Testis (tissue), 2 donors: ENCODE measurements at regions not wholly inside any gene's neighbourhood (a gene's known extent, or its start where the extent isn't known, plus 50 kb on each side); places are given as distances from the start of the nearest gene placed in this dataset.

ENCODE experiments used
- CTCF ChIP-seq, 3 experiments: fragments of 450-650 bp in 2 of 3; fragments of 200-600 bp in 1 of 3; sonication (generic) in 1 of 3; IDR thresholded peaks; one replicate each; pipeline ENCODE4 v1.5.1; 2016 to 2019; ENCODE audit warnings: antibody characterized with exemption in 3 of 3, mild to moderate bottlenecking in 2 of 3, moderate library complexity in 1 of 3
- POLR2A ChIP-seq: fragments of 450-650 bp; IDR thresholded peaks from one replicate; pipeline ENCODE4 v1.6.1; 2017; ENCODE audit warnings: antibody characterized with exemption, mild to moderate bottlenecking, moderate library complexity

DNA sequence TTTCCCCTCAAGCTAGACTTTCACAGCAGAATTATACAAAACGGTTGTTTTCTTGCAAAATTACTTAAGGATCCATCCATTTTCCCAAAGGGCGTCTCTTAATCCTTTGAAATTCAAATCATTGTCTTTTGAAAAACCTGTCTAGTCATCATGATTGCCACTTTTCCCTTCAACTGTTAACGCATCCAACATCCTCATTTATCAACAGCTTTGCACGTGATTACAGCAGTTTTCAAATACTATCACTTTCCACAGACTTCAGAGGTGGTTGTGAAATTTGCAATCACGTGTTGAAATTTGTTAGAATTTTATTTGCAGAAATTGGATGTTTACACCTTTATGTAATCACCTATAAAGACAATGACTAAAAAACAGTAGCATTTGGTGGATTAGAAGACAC is 304.4 kb upstream of the SLC39A10 start:
- no peak for TF ChIP-seq CTCF (IDR thresholded peaks at IDR 0.05)
- no peak for TF ChIP-seq POLR2A
